Naive thymus-derived CD8-positive, alpha-beta T cell (primary cell): ENCODE measurements at regions not wholly inside any gene's neighbourhood (a gene's known extent, or its start where the extent isn't known, plus 50 kb on each side); places are given as distances from the start of the nearest gene placed in this dataset.

Source experiments
- ATAC-seq, 2 donors: fragments of 150-1000 bp; cut with Tn5 transposase in 1 of 2; sonication (Bioruptor Pico), chemical (Tn5 transposase) in 1 of 2; 1 replicate in 1 of 2; 2 replicates in 1 of 2; pipeline ENCODE4 v1.10.0; 2021; ENCODE audit warnings: mild to moderate bottlenecking in 2 of 2, moderate library complexity in 2 of 2
- POLR2A ChIA-PET: fragments of 350-600 bp; sonication (Branson Sonifier 250); formaldehyde crosslinking; loops from one replicate; lab custom pipeline; 2021; ENCODE audit warnings: antibody characterized with exemption; lab: Charles Lee
- DNase-seq, 10 donors: peaks; one replicate each; pipeline versions ENCODE4 v3.0.0 to v3.0.0-alpha.2; 2020 to 2022
- H3K27ac Mint-ChIP-seq, 10 donors: one replicate each; pipeline ENCODE4 v1.8.0; 2020 to 2022; ENCODE audit warnings: mild to moderate bottlenecking in 10 of 10, mixed read lengths in 10 of 10, moderate library complexity in 4 of 10, inconsistent platforms in 1 of 10
- H3K27me3 Mint-ChIP-seq, 5 donors: one replicate each; pipeline ENCODE4 v1.8.0; 2021 to 2022; ENCODE audit warnings: mixed read lengths in 5 of 5
- H3K36me3 Mint-ChIP-seq, 3 donors: one replicate each; pipeline ENCODE4 v1.8.0; 2020 to 2022; ENCODE audit warnings: mixed read lengths in 3 of 3, mild to moderate bottlenecking in 2 of 3, inconsistent platforms in 1 of 3
- H3K4me1 Mint-ChIP-seq, 4 donors: one replicate each; pipeline ENCODE4 v1.8.0; 2021 to 2022; ENCODE audit warnings: mixed read lengths in 4 of 4
- H3K4me3 Mint-ChIP-seq, 10 donors: one replicate each; pipeline ENCODE4 v1.8.0; 2020 to 2022; ENCODE audit warnings: mild to moderate bottlenecking in 10 of 10, mixed read lengths in 10 of 10, moderate library complexity in 6 of 10, inconsistent platforms in 1 of 10
- H3K9me3 Mint-ChIP-seq, 9 donors: one replicate each; pipeline ENCODE4 v1.8.0; 2020 to 2022; ENCODE audit warnings: mixed read lengths in 9 of 9, mild to moderate bottlenecking in 3 of 9, inconsistent platforms in 1 of 9, moderate library complexity in 1 of 9

DNA sequence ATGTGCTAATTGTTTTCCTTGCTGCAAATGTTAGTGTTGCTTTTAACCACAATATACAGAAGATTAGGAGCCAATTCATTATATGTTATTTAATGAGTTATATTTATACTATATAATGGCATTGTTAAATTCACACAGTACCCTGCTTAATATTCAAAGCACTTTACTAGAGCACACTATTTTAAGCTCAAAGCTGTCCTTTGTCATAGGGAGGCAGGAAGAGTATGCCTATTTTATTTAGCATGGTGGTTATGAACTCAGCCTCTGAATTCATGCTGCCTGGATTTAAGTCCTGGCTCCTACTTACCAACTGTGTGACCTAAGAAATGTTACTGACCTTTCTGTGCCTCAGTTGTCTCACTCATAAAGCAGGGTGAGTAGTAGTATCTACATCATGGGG, 80.5 kb downstream of the FASTKD2 start:
- ATAC-seq (no peak), DNase-seq (no peak)
- H3K4me1 Mint-ChIP-seq: no peaks in the 10 kb centered on the region
- H3K4me3 Mint-ChIP-seq: no peak overlapping the region
- H3K27ac Mint-ChIP-seq: no peak overlapping the region
- no peaks in the 10 kb centered on the region for H3K27me3 Mint-ChIP-seq
- POLR2A ChIA-PET: interaction anchor here (0.7 kb wide), 1 partner anchor 27 kb away, joined by 4 read pairs; no protein-coding TSS in a partner anchor
- H3K9me3 Mint-ChIP-seq: no peaks in the 10 kb centered on the region
- H3K36me3 Mint-ChIP-seq: no peaks in the 10 kb centered on the region

DNA sequence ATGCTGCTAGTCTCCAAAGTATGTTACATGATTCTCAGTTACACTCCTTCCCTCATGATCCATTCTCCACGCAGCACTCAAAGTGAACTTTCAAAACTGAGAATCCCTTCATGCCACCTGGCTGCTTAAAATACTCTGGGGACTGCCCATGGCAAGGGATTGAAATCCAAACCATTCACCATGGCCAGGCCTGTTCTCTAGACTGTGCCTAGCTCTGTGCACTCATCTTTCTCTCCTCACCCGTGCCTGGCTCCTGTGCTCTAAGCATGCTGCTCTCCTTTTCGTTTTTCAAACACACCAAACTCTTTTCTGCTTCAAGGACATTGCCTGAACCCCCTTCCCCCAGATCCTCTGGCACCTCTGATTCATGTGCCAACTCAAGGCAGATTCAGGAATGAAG, 80.9 kb downstream of the FASTKD2 start:
- Mint-ChIP-seq H3K9me3 (no peaks in the 10 kb centered on the region), H3K4me3 (no peak overlapping the region), H3K4me1 (no peaks in the 10 kb centered on the region), H3K27ac (peak overlapping the region in 1 of 10 donors; percentile 9), H3K27me3 (no peaks in the 10 kb centered on the region), H3K36me3 (no peaks in the 10 kb centered on the region)
- POLR2A ChIA-PET: no interaction called here
- DNase-seq: no peak
- ATAC-seq: no peak

DNA sequence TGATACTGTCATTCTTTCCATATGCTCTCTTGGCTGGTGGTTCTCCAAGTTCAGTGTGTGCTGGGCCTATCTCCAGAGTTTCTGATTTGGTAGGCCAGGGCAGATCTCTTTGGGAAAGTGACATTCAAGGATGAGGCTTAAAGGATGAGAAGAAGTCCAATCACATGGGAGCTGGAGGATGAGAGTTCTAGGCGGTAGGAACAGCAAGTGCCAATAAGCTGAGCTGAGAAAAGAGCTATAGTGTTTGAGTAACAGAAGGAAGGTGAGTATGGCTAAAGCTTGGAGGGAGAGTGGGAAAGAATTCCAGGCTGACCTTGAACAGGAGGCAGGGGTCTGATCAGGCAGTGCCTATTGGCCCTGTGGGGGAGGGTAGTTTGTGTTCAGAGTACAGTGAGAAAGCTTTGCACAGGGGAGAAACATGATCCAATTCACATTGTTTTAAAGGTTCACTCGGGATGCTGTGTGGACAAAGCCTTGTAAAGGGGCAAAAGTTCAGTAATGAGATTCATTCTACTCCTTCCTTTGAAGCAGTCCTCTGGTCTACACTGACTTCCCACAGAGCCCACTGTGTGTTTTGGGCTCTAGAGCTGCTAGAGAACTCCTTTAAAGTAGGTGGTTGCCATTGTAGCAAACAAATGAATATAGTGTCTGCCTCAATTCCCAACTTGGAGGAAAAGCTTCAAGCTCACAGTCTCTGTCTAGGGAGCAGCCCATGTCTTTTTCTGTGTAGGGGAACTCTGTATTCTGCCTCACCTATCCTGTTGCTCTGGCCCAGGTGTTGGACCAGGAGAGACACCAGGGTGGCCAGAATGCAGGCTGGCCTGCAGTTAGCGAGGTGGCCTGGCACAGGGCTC, 81.8 kb downstream of the FASTKD2 start:
- no peaks in the 10 kb centered on the region for H3K36me3 Mint-ChIP-seq
- ATAC-seq (no peak), DNase-seq (no peak)
- H3K9me3 Mint-ChIP-seq: no peaks in the 10 kb centered on the region
- no peak overlapping the region for H3K27ac Mint-ChIP-seq
- H3K4me1 Mint-ChIP-seq: no peaks in the 10 kb centered on the region
- POLR2A ChIA-PET: no interaction called here
- H3K27me3 Mint-ChIP-seq: no peaks in the 10 kb centered on the region
- no peak overlapping the region for H3K4me3 Mint-ChIP-seq

DNA sequence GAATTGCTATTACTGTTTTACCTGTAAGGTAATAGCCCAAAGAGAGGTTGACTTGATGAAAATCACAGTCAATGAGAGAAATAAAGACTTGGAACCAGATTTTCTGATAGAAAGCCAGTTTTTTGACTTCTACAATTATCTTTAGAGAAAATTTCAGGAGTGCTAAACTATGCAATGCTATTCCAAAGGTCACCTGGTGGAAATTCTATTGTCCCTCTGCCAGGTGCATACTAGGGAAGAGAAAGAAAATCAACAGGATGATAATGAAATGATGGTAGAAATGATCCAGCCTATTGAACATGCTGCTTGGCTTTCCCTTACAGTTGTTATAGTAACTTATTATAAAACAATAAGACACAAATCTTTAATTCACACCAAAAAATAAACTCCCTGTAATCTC, 85.0 kb downstream of the FASTKD2 start:
- no peaks in the 10 kb centered on the region for H3K4me1 Mint-ChIP-seq
- POLR2A ChIA-PET: no interaction called here

DNA sequence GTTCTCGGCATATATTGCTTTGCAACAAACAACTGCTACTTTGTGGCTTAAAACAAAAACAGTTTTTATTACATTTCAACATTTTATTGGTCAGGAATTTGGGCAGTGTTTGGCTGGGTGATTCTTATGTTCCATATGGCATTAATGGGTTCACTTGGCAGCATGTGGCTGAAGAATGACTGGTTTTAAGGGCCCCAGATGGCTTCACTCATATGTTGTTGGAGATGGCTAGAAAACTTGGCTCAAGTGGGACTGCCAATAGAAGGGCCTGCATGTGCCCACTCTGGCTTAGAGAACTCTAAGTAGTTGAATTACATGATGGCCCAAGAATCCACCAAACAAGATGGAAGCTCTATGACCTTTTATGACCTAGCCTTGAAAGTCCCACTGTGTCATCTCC, 86.1 kb downstream of the FASTKD2 start:
- H3K36me3 Mint-ChIP-seq: no peaks in the 10 kb centered on the region
- no peaks in the 10 kb centered on the region for H3K9me3 Mint-ChIP-seq
- no peak overlapping the region for H3K4me3 Mint-ChIP-seq
- no peaks in the 10 kb centered on the region for H3K27me3 Mint-ChIP-seq
- H3K27ac Mint-ChIP-seq: no peak overlapping the region
- no peak for DNase-seq
- H3K4me1 Mint-ChIP-seq: no peaks in the 10 kb centered on the region
- POLR2A ChIA-PET: no interaction called here
- ATAC-seq: no peak

More for the DNA sequence above, 85.0 kb downstream of the FASTKD2 start:
- H3K36me3 Mint-ChIP-seq: no peaks in the 10 kb centered on the region
- no peak overlapping the region for H3K27ac Mint-ChIP-seq
- DNase-seq (no peak), ATAC-seq (no peak)
- no peaks in the 10 kb centered on the region for H3K9me3 Mint-ChIP-seq
- H3K4me3 Mint-ChIP-seq: no peak overlapping the region
- H3K27me3 Mint-ChIP-seq: no peaks in the 10 kb centered on the region

DNA sequence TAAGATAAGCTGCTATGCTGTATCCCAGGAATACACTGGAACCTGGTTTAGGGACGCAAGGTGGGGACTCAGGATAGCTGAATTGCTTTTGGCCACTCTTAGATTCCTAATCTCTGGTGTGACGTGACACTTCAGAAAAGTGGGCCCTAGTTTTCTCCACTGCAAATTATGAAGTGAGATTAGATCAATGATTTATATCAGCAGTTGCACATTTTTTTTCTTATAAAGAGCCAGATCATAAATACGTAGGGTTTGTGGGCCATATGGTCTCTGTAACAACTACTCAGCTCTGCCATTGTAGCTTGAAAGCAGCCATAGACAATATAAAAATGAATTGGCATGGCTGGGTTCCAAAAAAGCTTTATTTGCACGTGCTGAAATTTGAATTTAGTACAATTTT, 85.4 kb upstream of the CPO start:
- ATAC-seq (no peak), DNase-seq (no peak)
- POLR2A ChIA-PET: no interaction called here
- Mint-ChIP-seq H3K9me3 (no peaks in the 10 kb centered on the region), H3K4me1 (peaks cover 3 to 12% (median 10%) of the 10 kb centered on the region in 4 donors), H3K27ac (peak overlapping the region in 2 of 10 donors; percentile 8 to 38), H3K27me3 (no peaks in the 10 kb centered on the region), H3K36me3 (no peaks in the 10 kb centered on the region), H3K4me3 (no peak overlapping the region)

DNA sequence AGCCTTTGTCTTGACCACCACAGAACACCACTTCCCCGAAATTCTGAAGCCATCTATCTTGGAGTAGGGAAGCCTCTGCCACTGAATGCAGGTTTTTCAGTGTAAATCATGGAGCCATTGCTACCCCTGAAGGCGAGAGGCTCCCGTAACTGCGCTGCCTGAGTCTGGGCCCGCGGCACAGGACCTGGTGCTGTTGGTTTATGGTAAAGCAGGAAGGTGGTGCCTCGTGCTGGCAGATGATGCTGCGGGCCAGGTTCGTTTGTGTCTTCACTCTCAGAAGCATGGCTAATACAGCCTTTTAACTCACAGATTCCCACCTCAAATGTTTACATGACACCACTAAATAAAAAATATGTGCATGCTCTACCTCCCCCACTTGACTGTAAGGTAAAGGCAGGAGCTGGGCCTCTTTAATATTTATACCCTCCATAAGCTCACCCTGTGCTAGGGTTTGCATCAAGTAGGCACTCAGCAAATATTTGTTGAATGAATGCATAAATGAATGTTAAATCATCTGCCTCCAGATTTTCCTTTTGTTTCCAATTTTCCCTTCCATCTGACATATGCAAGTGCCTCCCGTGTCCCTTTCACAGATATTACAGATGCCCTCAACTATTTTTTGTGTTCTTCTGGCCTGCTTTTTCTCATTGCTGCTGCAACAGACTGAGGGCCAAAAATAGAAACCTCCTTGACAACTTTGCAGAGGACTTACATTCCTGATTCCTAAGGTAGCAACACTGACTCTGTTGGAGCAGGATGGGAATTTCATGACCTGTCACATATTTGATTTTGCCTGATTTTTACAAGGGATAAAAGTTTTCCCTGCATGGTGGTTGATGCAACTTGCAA, 83.5 kb upstream of the CPO start:
- no peak for ATAC-seq
- Mint-ChIP-seq H3K4me3 (no peak overlapping the region), H3K27ac (peak overlapping the region in 1 of 10 donors; percentile 1), H3K27me3 (no peaks in the 10 kb centered on the region), H3K36me3 (no peaks in the 10 kb centered on the region), H3K9me3 (no peaks in the 10 kb centered on the region), H3K4me1 (peaks cover 12 to 24% (median 21%) of the 10 kb centered on the region in 4 donors)
- POLR2A ChIA-PET: no interaction called here
- no peak for DNase-seq

DNA sequence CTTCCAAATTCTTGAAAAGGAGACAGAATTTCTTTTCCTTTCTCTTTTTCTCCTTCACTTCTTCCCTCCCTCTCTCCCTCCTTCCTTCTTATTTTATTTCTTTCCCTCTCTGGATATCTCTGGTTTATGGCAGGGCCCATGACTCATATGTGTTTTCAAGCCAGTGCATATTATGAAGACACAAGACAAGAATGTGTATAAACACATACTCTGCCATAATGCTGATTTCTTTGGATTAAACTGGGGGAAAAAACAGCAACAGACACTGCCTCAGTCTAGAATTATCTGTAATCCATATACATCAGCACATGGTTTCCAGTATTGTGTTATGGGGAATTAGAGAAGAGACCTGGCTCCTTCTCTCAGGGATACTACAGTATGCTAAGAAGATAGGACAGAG, 82.8 kb upstream of the CPO start:
- Mint-ChIP-seq H3K36me3 (no peaks in the 10 kb centered on the region), H3K27ac (peak overlapping the region in 2 of 10 donors; percentile 1 to 18), H3K9me3 (no peaks in the 10 kb centered on the region), H3K4me1 (peaks cover 12 to 24% (median 21%) of the 10 kb centered on the region in 4 donors), H3K4me3 (no peak overlapping the region), H3K27me3 (no peaks in the 10 kb centered on the region)
- ATAC-seq: no peak
- POLR2A ChIA-PET: no interaction called here
- no peak for DNase-seq

DNA sequence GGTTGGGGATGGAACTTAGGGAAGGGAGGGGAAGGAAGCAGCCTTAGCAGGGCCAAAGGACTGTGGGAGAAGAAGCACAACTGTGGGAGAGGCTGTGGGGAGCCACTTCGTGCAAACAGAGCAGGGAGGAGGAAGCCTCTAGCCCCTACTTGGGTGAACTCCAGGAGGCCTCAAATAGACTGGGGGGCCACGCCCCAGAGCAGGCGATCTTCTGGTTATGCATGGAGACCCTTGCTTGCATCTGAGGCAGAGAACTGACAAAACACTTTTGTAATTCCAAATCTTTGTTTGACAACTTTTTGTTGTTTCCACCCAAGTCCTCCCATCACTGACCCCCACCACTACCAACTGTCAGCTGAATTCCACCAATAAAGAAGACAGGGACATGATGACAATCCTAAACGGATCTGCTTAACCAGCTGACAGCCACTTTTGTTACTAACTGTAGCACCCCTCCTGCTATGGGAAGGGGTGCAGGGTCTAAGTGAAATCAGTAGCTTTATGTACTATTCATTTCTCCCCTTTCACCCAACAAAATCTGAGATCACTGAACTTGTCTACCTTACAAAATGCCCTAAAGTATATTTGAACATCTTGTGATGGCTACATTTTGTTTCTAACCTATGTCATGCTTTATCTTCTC, 80.5 kb upstream of the CPO start:
- DNase-seq (peak in 2 of 10 donors; percentile 0 to 32), ATAC-seq (no peak)
- POLR2A ChIA-PET: no interaction called here
- Mint-ChIP-seq H3K9me3 (no peaks in the 10 kb centered on the region), H3K27ac (peak overlapping the region; percentile 86 to 98 (median 94)), H3K27me3 (no peaks in the 10 kb centered on the region), H3K36me3 (no peaks in the 10 kb centered on the region), H3K4me3 (peak overlapping the region; percentile 65 to 88 (median 76)), H3K4me1 (peaks cover 12 to 24% (median 21%) of the 10 kb centered on the region in 4 donors)

DNA sequence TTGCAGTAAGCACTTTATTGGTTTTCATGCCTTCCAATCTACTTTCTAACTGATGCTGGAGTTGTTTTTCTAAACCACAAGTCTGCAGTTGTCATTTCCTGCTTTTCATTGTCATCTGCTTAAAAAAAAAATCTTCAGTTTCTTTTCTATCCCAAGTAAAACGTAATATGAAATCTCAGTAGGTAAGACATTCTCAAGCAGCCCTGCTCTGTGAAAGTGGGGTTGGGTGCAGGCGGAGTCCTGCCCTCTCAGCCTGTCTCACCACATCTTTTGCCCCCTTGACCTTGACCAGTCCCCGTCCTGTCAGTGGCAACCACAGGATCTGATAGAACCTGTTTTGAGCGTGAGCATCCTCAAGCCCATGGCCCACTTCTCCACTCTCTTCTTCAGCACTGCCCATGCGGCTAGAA, 80.0 kb upstream of the CPO start:
- POLR2A ChIA-PET: no interaction called here
- Mint-ChIP-seq H3K36me3 (no peaks in the 10 kb centered on the region), H3K4me3 (peak overlapping the region; percentile 65 to 88 (median 76)), H3K4me1 (peaks cover 12 to 24% (median 21%) of the 10 kb centered on the region in 4 donors), H3K9me3 (no peaks in the 10 kb centered on the region), H3K27ac (peak overlapping the region; percentile 86 to 98 (median 94)), H3K27me3 (no peaks in the 10 kb centered on the region)
- peak in 4 of 10 donors; percentile 4 to 73 (median 43) for DNase-seq
- peak; percentile 90 to 91 for ATAC-seq

DNA sequence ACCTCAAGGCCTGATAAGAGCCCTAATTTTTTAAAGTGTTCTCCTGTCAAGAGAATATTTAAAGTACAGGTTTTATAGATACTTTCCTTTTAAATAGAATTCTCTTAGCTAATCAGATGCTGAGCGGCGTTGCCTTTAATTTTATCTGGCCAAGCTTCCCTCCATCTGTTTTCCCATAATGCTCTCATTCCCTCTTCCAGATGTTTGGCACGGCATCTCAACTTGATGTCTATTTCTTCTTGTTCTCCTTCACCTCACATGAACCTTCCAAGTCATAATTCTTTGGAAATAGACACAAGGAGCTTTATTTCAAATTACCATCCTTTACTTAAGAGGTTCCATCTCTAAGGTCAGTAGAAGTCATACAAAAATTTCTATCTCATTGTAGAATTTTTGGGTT, 76.1 kb upstream of the CPO start:
- Mint-ChIP-seq H3K27ac (peak overlapping the region in 1 of 10 donors; percentile 47), H3K4me1 (peaks cover 11 to 19% (median 17%) of the 10 kb centered on the region in 4 donors), H3K9me3 (no peaks in the 10 kb centered on the region), H3K36me3 (peaks cover 0 to 2% (median 0%) of the 10 kb centered on the region in 3 donors), H3K4me3 (no peak overlapping the region), H3K27me3 (no peaks in the 10 kb centered on the region)
- POLR2A ChIA-PET: no interaction called here
- ATAC-seq: no peak
- no peak for DNase-seq

DNA sequence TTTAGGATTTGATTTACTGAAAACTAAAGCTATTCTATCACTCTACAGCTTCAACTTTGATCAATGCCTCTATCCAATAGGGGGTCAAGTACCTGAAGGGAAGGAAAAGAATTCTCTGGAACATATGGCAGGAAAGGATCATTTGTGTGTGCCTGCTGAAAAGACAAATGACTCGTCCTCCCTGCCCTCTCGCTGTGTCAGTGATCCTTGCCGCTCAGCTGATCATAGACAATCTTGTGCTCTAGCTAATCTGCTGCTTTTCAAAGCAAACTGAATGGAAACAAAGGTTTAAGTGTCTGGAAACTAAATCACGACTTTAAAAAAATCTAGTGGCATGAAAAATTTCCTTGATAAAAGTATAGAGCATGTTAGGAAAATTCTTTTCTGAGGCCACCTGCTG, 75.6 kb upstream of the CPO start:
- H3K9me3 Mint-ChIP-seq: no peaks in the 10 kb centered on the region
- H3K4me3 Mint-ChIP-seq: no peak overlapping the region
- H3K36me3 Mint-ChIP-seq: peaks cover 0 to 2% (median 0%) of the 10 kb centered on the region in 3 donors
- H3K4me1 Mint-ChIP-seq: peaks cover 9 to 14% (median 12%) of the 10 kb centered on the region in 4 donors
- ATAC-seq (no peak), DNase-seq (no peak)
- H3K27me3 Mint-ChIP-seq: no peaks in the 10 kb centered on the region
- H3K27ac Mint-ChIP-seq: no peak overlapping the region
- POLR2A ChIA-PET: no interaction called here

DNA sequence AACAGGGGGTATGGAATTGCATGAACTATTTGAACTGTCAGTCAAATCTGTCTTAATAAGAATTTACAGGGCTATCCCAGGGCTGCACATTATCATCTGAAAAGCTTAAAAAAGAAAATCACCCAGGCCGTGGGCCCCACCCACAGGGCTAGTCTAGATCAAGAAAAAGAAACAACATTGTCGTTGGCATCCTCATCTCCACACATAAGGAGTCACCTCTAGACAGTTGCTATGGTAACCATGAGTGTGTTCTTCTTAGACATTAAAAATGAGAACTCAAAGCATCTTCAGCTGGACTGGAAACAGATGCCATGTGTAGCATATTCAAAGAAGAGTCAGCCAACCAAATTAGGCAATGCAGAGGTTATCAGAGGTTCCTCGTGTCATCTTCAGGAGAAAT, 72.3 kb upstream of the CPO start:
- Mint-ChIP-seq H3K4me1 (no peaks in the 10 kb centered on the region), H3K36me3 (peaks cover 0 to 2% (median 0%) of the 10 kb centered on the region in 3 donors), H3K9me3 (no peaks in the 10 kb centered on the region), H3K27ac (no peak overlapping the region), H3K27me3 (no peaks in the 10 kb centered on the region), H3K4me3 (no peak overlapping the region)
- POLR2A ChIA-PET: no interaction called here
- no peak for ATAC-seq
- DNase-seq: no peak
